Adrenal gland (tissue), 9 donors: ENCODE measurements at regions not wholly inside any gene's neighbourhood (a gene's known extent, or its start where the extent isn't known, plus 50 kb on each side); places are given as distances from the start of the nearest gene placed in this dataset.

Source experiments
- DNase-seq, 7 donors: peaks; one replicate each; pipeline ENCODE4 v3.0.0-alpha.2; 2019 to 2020
- H3K27ac ChIP-seq, 5 donors: fragments of 200-600 bp; sonication (generic) in 4 of 5; 1 replicate in 3 of 5; 2 replicates in 2 of 5; pipeline versions ENCODE4 v1.5.1 to v1.8.0; 2016 to 2020; ENCODE audit warnings: mild to moderate bottlenecking in 1 of 5
- H3K27me3 ChIP-seq: fragments of 200-600 bp; 2 replicates; pipeline ENCODE4 v1.8.0; 2021
- H3K36me3 ChIP-seq, 2 donors: fragments of 200-600 bp; replicated peaks in 1 of 2; 1 replicate in 1 of 2; 2 replicates in 1 of 2; pipeline versions ENCODE4 v1.5.1 to v1.8.0; 2018 to 2022
- H3K4me1 ChIP-seq, 2 donors: fragments of 200-600 bp; replicated peaks in 1 of 2; 1 replicate in 1 of 2; 2 replicates in 1 of 2; pipeline versions ENCODE4 v1.5.1 to v1.8.0; 2018 to 2021
- H3K4me3 ChIP-seq, 4 donors: fragments of 200-600 bp; sonication (generic) in 3 of 4; one replicate each; pipeline ENCODE4 v1.5.1; 2016 to 2018
- H3K9me3 ChIP-seq, 3 donors: fragments of 200-600 bp; sonication (generic) in 1 of 3; replicated peaks in 1 of 3; 1 replicate in 2 of 3; 2 replicates in 1 of 3; pipeline versions ENCODE4 v1.5.1 to v1.8.0; 2016 to 2021
- POLR2A ChIP-seq, 2 donors: fragments of 450-650 bp; IDR thresholded peaks; one replicate each; pipeline ENCODE4 v1.6.1; 2017; ENCODE audit warnings: antibody characterized with exemption in 2 of 2, mild to moderate bottlenecking in 2 of 2, moderate library complexity in 1 of 2
- WGBS, 4 donors: extraction: QIAGEN DNeasy Blood & Tissue Kit in 2 of 4; methylation state at CpG; one replicate each; pipeline versions ENCODE4 v1.1.5 to v1.1.7; 2013 to 2017; 5-methylcytosine and 5-hydroxymethylcytosine counted together
- intact Hi-C, 2 donors: fragments of 100-400 bp; cut with DNase I; formaldehyde crosslinking; loops; one replicate each; pipeline versions ENCODE4 v1.14.1 to v1.15.0; 2022 to 2023
- TF ChIP-seq, protein P1 (sequence below), 6 experiments: fragments of 450-650 bp in 4 of 6; fragments of 200-600 bp in 2 of 6; sonication (generic) in 1 of 6; IDR thresholded peaks; 1 replicate in 5 of 6; 2 replicates in 1 of 6; pipeline versions ENCODE4 v1.5.1 to v1.8.0; 2016 to 2021; ENCODE audit warnings: antibody characterized with exemption in 6 of 6, mild to moderate bottlenecking in 2 of 6, moderate library complexity in 1 of 6
- donor health status: healthy with polysubstance abuse.
- donor health status: Bipolar disorder and iron deficiency.
- donor health status: DM: yes; HTN: yes; CAD: no.
- donor health status: DM: no; HTN: no; CAD: no.
- donor health status: DM: no; HTN: no; CAD: no.

DNA sequence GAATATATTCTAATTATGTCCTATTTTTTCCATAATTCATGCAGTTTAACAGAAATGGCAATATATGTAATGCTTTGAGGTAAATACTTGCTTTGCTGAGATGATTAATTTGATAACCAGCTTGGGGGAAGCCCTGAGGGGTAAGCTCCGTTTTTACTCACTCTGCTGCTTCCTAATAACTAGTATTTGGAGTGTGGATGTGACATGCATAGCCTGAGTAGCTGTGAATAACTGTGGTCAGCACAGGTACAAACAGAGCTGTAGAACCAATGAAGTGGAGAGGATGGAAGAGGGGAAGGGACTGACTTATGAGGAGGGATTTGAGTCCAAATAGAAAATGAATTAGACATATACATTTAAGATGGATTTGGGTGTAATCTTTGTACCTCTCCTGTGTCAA is 1495.5 kb upstream of the DDX18 start:
- intact Hi-C loops, result no loop called here
- no peaks in the 10 kb centered on the region for H3K27me3 ChIP-seq
- H3K9me3 ChIP-seq, result no peaks in the 10 kb centered on the region
- H3K27ac ChIP-seq, result no peak overlapping the region
- H3K36me3 ChIP-seq, result no peaks in the 10 kb centered on the region
- DNase-seq, result no peak
- TF ChIP-seq POLR2A (IDR thresholded peaks at IDR 0.05), result no peak
- TF ChIP-seq, protein P1, sequence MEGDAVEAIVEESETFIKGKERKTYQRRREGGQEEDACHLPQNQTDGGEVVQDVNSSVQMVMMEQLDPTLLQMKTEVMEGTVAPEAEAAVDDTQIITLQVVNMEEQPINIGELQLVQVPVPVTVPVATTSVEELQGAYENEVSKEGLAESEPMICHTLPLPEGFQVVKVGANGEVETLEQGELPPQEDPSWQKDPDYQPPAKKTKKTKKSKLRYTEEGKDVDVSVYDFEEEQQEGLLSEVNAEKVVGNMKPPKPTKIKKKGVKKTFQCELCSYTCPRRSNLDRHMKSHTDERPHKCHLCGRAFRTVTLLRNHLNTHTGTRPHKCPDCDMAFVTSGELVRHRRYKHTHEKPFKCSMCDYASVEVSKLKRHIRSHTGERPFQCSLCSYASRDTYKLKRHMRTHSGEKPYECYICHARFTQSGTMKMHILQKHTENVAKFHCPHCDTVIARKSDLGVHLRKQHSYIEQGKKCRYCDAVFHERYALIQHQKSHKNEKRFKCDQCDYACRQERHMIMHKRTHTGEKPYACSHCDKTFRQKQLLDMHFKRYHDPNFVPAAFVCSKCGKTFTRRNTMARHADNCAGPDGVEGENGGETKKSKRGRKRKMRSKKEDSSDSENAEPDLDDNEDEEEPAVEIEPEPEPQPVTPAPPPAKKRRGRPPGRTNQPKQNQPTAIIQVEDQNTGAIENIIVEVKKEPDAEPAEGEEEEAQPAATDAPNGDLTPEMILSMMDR (IDR thresholded peaks at IDR 0.05), result no peak
- 20 to 38% (median 26%) methylated on average over 1 of the region's 1 CpG for WGBS, 4 donors
- no peak overlapping the region for H3K4me3 ChIP-seq
- H3K4me1 ChIP-seq, result no peaks in the 10 kb centered on the region

DNA sequence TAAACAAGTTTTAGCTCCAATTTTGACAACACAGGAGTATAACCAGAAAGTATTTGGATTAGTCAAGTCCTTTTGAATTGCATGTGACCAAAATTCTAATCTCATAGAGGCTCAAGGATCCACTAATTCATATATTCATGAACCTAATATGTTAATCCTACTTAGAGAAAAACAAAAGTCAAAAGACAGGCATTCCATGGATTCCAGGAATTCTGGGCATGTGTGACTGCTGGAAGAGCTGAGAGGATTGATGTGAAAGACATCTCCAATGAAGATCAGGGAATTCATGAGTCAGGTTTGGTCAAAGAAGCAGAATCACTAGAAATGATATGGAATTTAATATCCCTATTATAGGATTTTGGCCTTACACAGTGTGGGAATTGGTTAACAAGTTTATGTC is 1494.6 kb upstream of the DDX18 start:
- Histone ChIP-seq H3K36me3 (no peaks in the 10 kb centered on the region), H3K9me3 (no peaks in the 10 kb centered on the region), H3K4me3 (no peak overlapping the region), H3K27ac (no peak overlapping the region), H3K4me1 (no peaks in the 10 kb centered on the region), H3K27me3 (no peaks in the 10 kb centered on the region)
- no peak for DNase-seq
- intact Hi-C loops, result no loop called here
- no peak for TF ChIP-seq POLR2A (IDR thresholded peaks at IDR 0.05)
- TF ChIP-seq, protein P1 (IDR thresholded peaks at IDR 0.05), result no peak

DNA sequence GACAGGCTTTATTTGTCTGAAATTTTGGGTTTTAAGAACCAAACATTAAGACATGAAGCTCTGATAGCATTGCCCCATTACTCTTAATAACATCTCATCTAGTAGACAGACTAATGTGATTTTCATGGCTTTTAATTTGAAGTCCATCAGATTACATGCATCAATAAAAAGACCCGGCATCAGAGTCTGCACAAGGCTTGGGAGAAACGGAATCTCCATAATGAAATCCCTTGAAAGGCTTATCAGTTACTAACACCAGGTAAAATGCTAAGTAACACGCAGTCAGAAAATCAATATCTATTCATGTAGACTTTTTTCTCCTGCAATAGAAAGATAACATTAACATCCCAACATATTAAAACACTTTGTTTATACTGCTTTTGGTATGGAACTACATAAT is 1485.2 kb upstream of the DDX18 start:
- no peak overlapping the region for H3K4me3 ChIP-seq
- H3K36me3 ChIP-seq, result no peaks in the 10 kb centered on the region
- no peaks in the 10 kb centered on the region for H3K9me3 ChIP-seq
- no peaks in the 10 kb centered on the region for H3K4me1 ChIP-seq
- no peak for TF ChIP-seq POLR2A (IDR thresholded peaks at IDR 0.05)
- TF ChIP-seq, protein P1 (IDR thresholded peaks at IDR 0.05), result no peak
- no peak overlapping the region for H3K27ac ChIP-seq
- intact Hi-C loops, result no loop called here
- no peaks in the 10 kb centered on the region for H3K27me3 ChIP-seq
- no peak for DNase-seq
- 73 to 87% (median 79%) methylated on average over 3 of the region's 3 CpGs for WGBS, 4 donors

DNA sequence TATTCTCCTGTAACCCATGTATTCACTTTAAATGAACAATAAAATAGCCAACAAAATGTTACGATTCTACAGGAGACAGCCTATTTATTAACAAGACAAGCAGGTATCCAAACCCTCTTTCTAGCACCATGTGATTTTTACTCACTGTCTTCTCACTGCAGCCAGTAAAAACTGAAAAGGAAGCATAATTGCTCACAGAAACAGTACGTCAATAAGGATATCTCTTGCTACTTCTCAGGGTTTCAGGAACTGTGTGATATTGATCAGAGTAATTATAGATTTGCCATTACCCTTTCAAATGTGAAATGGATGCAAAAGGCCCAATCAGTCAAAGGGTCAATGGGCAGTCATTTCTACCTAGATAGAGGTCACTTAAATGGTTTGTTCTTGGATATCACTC is 1473.8 kb upstream of the DDX18 start:
- intact Hi-C loops, result no loop called here
- Histone ChIP-seq H3K4me1 (no peaks in the 10 kb centered on the region), H3K4me3 (no peak overlapping the region), H3K36me3 (no peaks in the 10 kb centered on the region), H3K27me3 (no peaks in the 10 kb centered on the region), H3K27ac (no peak overlapping the region), H3K9me3 (no peaks in the 10 kb centered on the region)
- no peak for DNase-seq
- WGBS, 4 donors, result 69 to 81% (median 72%) methylated on average over 2 of the region's 2 CpGs
- no peak for TF ChIP-seq POLR2A (IDR thresholded peaks at IDR 0.05)

DNA sequence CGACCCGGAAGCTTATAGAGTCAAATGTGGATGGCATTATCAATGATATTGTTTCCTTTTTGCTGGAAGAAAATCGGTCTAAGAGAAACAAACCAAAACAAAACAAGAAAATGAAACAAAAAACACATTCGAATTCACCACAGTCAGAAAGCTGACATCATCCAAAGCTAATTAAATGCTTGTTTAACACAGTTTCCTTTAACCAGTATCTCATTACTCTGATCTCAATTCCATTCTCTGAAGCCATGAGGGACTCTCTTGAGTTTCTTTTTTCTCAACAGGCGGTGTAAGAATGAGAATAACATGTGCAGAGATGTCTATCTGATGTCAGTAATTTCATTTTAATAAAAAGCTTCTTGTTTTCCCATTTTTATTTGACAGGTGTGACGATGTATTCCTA is 1448.3 kb upstream of the DDX18 start:
- H3K27me3 ChIP-seq, result no peaks in the 10 kb centered on the region
- H3K4me3 ChIP-seq, result no peak overlapping the region
- WGBS, 4 donors, result 68 to 76% (median 72%) methylated on average over 6 of the region's 6 CpGs
- no peak for TF ChIP-seq POLR2A (IDR thresholded peaks at IDR 0.05)
- TF ChIP-seq, protein P1 (IDR thresholded peaks at IDR 0.05), result no peak
- intact Hi-C loops, result no loop called here
- H3K9me3 ChIP-seq, result no peaks in the 10 kb centered on the region
- no peak overlapping the region for H3K27ac ChIP-seq
- no peak for DNase-seq
- no peaks in the 10 kb centered on the region for H3K36me3 ChIP-seq
- no peaks in the 10 kb centered on the region for H3K4me1 ChIP-seq
